ENCODE measurements at regions not wholly inside any gene's neighbourhood (a gene's known extent, or its start where the extent isn't known, plus 50 kb on each side); places are given as distances from the start of the nearest gene placed in this dataset.

GRCh38 chr11:130801333-130802122 lies 114.8 kb downstream of the SNX19 start:
- Histone ChIP-seq H3K4me1 (ENCODE audit: control insufficient read depth, insufficient read depth, low read length) (no peaks in the 10 kb centered on the region), H3K9me3 (ENCODE audit: control insufficient read depth, insufficient read depth, low read depth, low read length) (no peaks in the 10 kb centered on the region), H3K36me3 (ENCODE audit: control insufficient read depth, insufficient read depth, low read length) (no peaks in the 10 kb centered on the region), H3K27ac (ENCODE audit: low read length) (no peak overlapping the region), H3K27me3 (ENCODE audit: control insufficient read depth, insufficient read depth, low read length) (no peaks in the 10 kb centered on the region), H3K4me3 (ENCODE audit: low read depth in 2 of 2, low read length in 2 of 2) (no peak overlapping the region)
- ChIA-PET CTCF (no interaction called here), POLR2A (no interaction called here)
- intact Hi-C loops (cut with micrococcal nuclease; ENCODE audit: unreplicated experiment): no loop called here
- TF ChIP-seq TCF7L2 (IDR thresholded peaks at IDR 0.05; ENCODE audit: low read depth, low read length) (no peak), CTCF (IDR thresholded peaks at IDR 0.05) (no peak), REST (IDR thresholded peaks at IDR 0.05; ENCODE audit: insufficient read depth in 1 of 2, low read depth in 2 of 2, low read length in 1 of 2) (no peak), SIN3A (IDR thresholded peaks at IDR 0.05; ENCODE audit: borderline replicate concordance, insufficient read depth, low read depth, low read length) (no peak), POLR2AphosphoS5 (IDR thresholded peaks at IDR 0.05; ENCODE audit: low read depth, low read length) (no peak)
- no TSS peak for BruUV-seq (replicated peaks)
- in situ Hi-C loops (cut with HindIII; ENCODE audit: low pct_unique_long_range_greater_than_20kb, low sequenced_read_pairs): no loop called here
- DNase-seq (ENCODE audit: low read depth, low spot score): no peak
- ATAC-seq: no peak

GRCh38 chr11:130802567-130802966 lies 113.7 kb downstream of the SNX19 start:
- POLR2A ChIA-PET: no interaction called here
- no TSS peak for BruUV-seq (replicated peaks)

More at GRCh38 chr11:130802567-130802966, 113.7 kb downstream of the SNX19 start:
- Histone ChIP-seq H3K27me3 (ENCODE audit: control insufficient read depth, insufficient read depth, low read length) (no peaks in the 10 kb centered on the region), H3K36me3 (ENCODE audit: control insufficient read depth, insufficient read depth, low read length) (no peaks in the 10 kb centered on the region), H3K27ac (ENCODE audit: low read length) (no peak overlapping the region), H3K4me3 (ENCODE audit: low read depth in 2 of 2, low read length in 2 of 2) (no peak overlapping the region), H3K9me3 (ENCODE audit: control insufficient read depth, insufficient read depth, low read depth, low read length) (no peaks in the 10 kb centered on the region), H3K4me1 (ENCODE audit: control insufficient read depth, insufficient read depth, low read length) (no peaks in the 10 kb centered on the region)
- TF ChIP-seq REST (IDR thresholded peaks at IDR 0.05; ENCODE audit: insufficient read depth in 1 of 2, low read depth in 2 of 2, low read length in 1 of 2): no peak
- TF ChIP-seq CTCF (IDR thresholded peaks at IDR 0.05): no peak
- TF ChIP-seq SIN3A (IDR thresholded peaks at IDR 0.05; ENCODE audit: borderline replicate concordance, insufficient read depth, low read depth, low read length): no peak
- TF ChIP-seq POLR2AphosphoS5 (IDR thresholded peaks at IDR 0.05; ENCODE audit: low read depth, low read length): no peak
- TF ChIP-seq TCF7L2 (IDR thresholded peaks at IDR 0.05; ENCODE audit: low read depth, low read length): no peak
- CTCF ChIA-PET: no interaction called here
- in situ Hi-C loops (cut with HindIII; ENCODE audit: low pct_unique_long_range_greater_than_20kb, low sequenced_read_pairs): no loop called here
- intact Hi-C loops (cut with micrococcal nuclease; ENCODE audit: unreplicated experiment): no loop called here
- no peak for DNase-seq (ENCODE audit: low read depth, low spot score)
- ATAC-seq: no peak

Measured in Panc1 (cell line).